ENCODE measurements at regions not wholly inside any gene's neighbourhood (a gene's known extent, or its start where the extent isn't known, plus 50 kb on each side); places are given as distances from the start of the nearest gene placed in this dataset.
"Not testable (repeated sequence)": the region's sequence is repeated elsewhere in the genome, so short reads cannot be mapped to it uniquely, and the experiment has no call there.

DNA sequence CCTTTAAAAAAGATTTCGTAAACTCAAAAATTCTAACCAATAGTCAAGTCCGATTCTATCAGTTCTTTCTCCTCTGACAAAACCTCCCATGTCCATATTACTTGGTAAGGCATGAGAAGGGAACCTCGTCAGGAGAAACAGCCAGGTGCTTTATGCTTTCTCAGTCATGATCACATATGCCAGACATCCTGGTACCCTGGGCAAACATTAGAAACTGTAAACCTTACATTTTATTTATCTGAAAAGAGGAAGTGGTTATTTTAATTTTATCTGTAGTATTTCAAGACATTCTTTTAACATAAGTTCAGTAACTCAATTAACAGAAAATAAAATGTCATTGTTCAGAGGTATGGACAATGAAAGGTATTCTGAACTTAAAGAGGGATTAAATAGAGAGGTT lies 474.8 kb upstream of the GBE1 start:
- DNase-seq: no peak

DNA sequence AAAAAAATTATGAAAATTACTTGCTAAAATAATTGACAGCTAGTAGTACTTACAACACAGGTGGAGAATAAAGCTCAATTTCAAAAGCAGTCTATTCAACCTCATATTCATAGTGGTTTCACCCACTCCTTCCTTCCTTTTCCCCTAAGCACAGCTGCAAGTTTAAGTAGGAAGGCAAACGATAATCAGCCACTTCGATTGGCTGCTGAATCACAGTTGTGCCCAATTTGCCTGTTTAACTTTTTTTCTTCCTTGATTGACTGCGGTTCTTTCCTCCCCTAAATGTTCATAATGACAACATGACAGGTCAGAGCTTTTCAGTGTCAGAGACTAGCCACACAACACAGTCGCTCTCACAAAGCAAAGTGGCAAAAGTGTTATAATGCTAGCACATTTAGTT lies 468.0 kb upstream of the GBE1 start:
- DNase-seq: no peak

DNA sequence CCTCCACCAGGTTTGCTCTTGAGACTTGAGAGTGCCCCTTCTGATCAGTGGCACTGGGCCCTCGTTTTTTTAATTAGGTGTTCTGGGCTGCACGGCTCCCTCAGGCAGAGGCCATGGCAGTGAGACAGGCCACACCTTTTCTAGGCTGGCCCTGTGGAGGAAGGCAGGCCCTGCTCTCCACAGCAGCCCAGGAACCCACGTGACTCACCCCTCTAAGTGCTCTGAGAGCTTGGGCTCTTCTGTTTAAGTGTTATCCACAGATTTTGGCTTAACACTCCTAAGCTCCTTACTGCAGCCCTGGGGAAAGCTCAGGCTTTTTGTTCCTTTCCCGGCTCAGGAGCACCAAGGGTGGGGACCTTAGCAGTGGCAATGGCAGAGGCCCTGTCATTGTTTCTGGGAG lies 463.2 kb upstream of the GBE1 start:
- no peak for DNase-seq

DNA sequence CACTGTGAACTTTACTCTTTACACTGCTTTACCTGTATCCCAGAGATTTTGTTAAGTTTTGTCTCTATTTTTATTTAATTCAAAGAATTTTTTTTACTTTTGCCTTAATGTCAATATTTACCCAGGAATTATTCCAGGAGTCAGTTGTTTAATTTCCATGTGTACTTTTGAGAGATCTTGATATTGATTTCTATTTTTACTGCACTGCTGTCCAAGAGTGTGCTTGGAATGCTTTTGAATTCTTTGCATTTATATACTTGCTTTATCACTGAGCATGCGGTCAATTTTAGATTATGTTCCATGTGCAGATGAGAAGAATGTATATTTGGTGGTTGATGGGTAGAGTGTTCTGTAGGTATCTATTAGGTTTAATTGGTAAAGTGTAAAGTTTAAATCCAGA lies 461.0 kb upstream of the GBE1 start:
- no peak for DNase-seq

DNA sequence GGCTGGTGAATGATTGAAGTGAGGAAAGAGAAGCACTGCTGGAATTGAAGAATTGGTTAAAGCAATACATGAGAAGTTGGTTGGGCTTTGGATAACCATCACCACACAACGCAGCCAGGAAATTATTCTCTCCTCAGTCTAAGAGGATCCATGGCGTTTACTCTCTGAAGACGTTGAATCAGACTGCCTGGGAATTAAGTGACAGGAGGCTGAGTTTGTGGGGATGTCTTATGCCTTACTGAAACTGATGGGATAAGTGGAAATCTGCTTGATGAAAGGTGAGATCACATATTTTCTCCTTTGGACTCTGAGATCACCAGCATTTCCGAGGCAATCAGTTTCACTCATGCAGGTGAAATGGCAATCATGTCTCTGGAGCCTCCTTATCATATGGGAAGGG lies 456.1 kb upstream of the GBE1 start:
- DNase-seq: no peak

DNA sequence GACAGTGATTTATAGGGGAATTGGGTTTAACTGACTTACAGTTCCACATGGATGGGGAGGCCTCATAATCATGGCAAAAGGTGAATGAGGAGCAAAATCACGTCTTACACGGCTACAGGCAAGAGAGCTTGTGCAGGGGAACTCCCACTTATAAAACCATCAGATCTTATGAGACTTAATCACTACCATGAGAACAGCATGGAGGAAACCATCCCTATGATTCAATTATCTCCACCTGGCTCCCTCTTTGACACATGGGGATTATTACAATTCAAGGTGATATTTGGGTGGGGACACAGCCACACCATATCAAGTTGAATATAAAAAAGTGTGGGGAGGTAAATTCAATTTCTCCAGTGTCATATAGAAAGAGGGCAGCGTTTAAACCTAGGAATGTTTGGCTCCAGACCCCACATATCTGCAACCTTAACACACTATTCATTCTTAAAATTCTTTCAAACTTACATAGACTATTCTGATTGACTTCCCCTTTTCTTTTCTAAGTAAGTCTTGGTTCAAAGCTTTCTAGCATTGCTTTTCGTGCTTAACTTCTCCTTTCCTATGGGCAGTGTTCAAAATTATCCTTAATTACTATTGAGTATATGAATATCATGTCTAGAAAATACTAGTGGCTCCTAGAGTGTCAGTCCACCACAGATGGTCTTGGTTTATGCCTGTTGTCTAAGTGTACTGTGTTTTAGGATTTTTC lies 446.7 kb upstream of the GBE1 start:
- no peak for DNase-seq

DNA sequence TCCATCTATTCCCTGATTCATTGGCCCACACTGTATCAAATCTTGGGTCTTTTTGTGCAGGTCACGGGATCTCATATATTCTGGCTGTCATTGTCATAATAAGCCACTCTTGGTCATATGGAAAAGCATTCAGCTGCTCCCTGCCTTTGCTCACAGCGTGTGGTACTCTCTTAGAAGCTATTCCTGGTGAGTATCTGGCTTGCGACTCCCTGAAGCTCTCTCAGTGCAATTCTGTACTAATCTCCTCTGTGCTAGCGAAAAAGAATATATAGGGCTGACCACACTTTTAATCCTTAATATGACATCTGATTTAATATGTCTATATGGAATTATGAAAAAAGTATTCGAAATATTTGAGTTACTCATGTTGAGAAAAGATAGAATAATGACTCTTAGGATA lies 440.8 kb upstream of the GBE1 start:
- DNase-seq: no peak

DNA sequence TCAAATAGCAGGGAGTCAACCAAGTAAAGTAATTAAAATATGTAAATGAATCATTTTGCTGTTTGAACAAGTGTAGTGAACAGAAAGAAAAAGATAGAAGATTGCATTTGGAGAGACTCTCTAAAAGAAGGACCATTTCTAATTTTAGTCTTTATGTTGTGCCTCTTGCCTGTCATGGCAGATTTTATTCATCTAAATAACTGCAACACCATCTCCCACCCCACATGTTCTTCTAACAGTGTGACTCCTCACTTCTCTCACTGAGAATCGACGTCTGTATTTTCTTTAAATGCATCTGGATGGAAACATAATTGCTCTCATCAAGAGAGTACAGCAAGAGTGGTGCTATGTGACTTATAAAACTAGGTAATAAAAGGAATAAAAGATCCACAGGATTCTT lies 439.9 kb upstream of the GBE1 start:
- DNase-seq: no peak

DNA sequence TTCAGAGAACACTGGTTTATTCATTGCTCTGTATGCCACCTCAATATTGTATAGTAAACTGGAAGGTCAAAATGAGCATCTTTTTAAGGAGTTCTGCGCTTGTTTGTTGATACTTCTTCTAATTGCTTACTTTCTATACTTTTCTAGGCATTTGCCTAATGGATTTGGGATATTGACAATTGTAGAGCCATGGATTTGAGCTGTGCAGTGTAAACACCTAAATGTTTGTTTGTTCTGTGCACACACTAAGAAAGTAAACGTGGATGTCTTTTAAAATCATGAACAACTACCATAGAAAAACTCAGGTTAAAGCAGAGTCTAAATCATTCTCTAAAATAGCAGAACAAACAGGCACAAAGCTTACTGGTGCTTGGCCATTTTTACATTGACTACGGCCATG lies 436.6 kb upstream of the GBE1 start:
- DNase-seq: no peak

DNA sequence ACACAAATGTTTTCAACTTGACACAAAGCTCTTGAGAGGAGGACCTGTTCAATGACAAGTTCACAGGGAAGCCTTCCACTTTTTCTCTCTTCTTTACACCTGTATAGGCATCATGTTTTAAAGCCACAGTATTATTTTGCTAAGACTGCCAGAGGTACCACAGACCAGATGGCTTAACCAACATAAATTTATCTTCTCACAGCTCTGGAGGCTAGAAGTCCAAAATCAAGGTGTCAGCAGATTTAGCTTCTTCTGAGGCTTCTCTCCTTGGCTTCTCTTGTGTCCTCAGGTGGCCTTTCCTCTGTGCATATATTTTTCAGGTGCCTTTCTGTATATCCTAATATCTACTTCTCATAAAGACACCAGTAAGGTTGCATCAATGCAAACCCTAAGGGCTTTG lies 435.2 kb upstream of the GBE1 start:
- no peak for DNase-seq

DNA sequence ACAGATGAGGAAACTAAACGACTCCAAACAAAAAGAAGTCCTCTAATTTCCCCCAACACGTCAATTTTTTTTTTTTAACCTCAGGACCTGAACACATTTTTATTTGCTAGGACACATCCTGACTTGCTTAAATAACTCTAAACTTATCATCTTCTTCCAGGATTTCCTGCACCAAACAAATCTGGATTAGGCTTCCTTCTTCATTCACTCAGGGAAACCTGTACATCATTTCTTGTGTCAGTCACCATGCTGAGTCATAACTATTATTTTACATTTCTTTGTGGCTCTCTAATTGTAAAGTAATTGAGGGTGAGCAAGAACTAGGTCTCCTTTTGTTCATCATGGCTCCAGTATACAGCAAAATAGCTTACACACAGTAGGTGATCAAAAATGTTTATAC lies 433.4 kb upstream of the GBE1 start:
- no peak for DNase-seq

DNA sequence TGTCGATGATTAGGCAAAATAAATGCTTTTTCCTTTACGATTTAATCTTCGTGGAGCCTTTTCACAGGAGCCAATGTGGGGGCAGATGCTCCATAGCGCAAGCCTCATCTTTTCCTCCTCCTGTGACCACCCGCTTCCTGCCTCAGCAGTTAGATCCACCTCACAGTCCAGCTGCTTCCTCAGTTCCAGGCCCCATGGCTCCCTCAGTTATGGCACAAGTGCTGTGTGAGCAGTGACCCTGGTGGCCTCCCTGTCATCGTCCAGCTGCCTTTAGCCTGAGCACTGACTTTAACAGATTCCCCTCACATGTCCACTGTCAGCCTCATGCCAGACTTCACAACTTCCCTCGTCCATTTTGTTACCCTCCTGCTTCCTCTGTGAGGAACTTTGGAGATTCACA lies 424.6 kb upstream of the GBE1 start:
- DNase-seq: no peak

DNA sequence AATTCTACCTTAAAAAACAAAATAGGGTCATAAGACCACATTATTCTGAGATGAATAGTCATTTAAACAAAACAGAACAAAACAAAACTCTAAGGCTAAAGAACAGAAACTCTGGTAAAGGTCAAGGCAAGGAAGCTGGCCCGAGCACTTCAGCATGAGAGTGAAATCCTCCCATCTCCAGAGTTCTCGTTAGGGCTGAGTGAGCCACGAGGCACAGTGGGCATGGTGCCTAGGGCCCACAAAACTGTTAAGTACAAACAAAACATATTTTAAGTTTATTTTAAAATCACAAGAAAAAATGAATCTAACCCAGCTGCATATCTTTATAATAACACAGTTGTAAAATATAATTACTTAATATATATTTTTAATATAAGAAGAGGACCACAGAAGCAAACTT lies 417.8 kb upstream of the GBE1 start:
- no peak for DNase-seq

DNA sequence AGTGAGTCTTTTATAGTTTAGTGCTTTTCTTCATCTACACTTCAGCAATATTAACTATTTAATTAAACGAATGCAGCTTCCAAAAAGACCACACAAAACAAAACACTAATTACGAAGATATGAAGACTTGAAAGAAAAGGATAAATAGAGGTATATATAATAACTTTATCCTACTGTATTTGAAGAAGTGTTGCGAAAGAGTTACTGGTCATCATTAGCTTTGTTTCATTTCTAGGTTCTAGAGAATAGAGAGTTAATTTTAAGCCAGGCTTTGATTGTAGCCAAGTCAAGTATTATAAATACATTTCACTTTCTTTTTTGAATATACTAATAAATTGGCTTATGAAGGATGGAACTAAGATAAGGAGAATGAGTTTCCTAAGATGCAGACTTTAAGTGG lies 416.8 kb upstream of the GBE1 start:
- DNase-seq: no peak

DNA sequence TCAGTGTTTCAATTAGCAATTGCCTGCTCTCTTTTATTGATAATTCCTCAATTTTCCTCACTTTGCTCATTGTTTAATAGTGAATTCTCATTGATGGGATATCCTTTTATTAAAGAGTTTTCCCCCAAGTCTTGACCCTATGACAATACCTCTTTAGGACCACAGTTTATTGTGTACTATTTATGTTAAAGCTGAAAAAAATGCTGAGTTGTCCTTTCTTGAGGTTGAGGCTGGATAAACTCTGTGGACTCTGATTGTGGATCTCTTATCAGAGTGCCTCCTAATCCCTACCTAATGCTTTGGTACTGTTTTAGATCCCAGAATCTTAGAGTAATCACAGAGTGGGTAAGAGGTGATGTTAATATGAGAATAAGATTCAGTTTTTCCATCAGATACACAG lies 416.3 kb upstream of the GBE1 start:
- DNase-seq: no peak

DNA sequence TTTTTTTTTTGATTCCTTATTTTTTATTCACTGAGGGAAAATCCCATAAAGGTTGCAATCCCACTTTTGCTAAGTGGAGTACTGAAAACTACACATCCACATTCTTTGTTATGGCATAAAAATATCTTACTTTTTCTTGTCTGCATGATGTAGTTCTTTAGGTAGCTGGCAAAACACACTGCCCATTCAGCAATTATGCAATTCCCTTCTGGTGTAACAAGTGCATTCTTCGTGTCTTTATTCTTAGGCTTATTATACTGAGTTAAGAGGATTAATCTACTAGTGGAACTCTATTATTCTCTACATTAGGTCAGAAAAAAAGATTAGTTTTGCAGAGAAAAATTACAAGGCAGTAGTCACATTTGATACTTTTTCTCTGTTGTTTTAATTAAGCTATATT lies 403.8 kb upstream of the GBE1 start:
- no peak for DNase-seq

DNA sequence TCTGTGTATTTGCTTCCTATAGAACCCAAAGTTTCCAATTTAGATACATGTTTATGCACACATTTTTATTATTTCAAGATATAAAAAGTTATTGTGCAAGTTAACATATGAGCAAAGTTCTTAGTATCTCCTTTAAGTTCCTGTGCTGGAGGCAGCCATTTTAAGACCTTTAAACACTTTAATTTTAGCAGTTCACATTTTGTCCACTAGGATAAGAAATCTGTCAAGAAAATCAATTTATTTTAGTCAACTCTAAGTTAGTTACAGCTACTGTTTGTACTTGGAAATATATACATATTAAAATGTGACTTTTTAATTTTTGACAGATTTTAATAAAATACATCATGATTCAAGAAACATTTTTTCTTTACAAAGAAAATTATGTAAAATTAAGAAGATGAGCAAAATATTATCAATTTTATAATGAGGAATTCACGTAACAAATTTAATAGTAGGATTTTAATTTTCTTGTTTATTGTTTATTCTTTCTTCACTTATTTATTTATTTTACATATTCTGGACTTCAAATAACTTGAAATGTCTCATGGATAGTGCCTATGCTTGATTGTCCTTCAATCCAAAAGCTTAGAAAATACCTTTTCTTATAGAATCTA lies 402.6 kb upstream of the GBE1 start:
- DNase-seq: no peak

DNA sequence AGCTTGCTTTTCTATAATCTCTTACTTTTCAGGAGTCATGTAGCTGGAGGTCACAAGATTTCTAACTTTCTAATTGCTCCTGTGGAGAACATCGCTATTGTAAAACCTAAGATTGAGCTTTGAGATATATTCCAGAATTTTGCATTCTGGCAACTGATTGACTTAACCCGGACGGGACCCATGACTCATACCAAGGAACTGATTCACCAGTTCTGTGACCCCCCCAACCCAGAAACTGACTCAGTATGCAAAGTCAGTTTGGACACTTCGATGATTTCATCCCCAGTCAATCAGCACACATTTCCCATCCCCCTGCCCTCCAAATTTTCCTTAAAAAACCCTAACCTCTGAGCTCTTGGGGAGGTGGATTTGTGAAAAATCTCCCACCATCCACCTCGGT lies 396.5 kb upstream of the GBE1 start:
- DNase-seq: no peak

DNA sequence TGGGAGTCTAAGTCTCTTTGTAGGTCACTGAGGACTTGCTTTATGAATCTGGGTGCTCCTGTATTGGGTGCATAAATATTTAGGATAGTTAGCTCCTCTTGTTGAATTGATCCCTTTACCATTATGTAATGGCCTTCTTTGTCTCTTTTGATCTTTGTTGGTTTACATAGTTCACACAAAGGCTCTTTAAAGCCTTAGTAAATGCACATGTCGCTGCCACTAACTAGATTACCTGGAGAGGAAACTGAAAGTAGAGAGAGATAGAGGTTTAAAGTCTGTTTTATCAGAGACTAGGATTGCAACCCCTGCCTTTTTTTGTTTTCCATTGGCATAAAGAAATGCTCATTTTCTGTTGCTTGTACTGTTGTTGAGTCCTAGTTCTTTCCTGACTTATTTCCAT lies 392.4 kb upstream of the GBE1 start:
- DNase-seq: not testable (repeated sequence)

DNA sequence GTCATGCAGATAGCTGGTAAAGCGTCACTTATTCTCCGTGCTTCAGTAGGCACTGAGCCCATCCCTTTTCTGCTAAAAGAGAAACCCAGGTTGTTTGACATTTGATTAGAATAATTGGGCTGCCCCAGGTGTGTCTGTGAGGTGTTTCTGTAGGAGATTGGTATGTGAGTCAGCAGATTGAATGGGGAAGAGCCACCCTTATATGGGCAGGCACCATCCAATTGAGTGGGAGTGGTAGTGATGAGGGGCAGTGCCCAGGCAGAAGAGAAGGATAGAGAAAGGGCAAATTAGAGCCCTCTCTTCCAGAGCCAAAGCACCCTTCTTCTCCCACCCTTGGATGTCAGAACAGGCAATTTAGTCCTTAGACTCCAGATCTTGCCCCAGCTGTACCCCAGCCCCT lies 384.3 kb upstream of the GBE1 start:
- DNase-seq: no peak

DNA sequence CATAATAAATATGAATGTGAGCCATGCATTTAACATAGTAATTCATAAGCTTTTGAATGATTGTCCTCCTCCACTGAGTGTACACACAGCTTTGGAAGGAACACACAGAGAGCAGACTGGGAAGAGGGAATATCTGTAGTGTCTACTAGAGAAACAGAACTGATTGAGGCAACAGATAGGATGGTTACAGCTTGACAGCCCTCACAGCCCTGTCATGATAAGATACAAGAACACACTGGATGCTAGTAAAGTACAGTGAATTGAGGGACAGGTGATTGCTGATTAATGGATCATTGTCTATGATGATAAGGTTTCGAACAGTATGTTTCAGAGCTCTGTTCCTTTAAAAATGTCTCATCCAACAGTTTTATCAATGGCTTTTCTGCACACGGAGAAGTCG lies 383.4 kb upstream of the GBE1 start:
- no peak for DNase-seq

DNA sequence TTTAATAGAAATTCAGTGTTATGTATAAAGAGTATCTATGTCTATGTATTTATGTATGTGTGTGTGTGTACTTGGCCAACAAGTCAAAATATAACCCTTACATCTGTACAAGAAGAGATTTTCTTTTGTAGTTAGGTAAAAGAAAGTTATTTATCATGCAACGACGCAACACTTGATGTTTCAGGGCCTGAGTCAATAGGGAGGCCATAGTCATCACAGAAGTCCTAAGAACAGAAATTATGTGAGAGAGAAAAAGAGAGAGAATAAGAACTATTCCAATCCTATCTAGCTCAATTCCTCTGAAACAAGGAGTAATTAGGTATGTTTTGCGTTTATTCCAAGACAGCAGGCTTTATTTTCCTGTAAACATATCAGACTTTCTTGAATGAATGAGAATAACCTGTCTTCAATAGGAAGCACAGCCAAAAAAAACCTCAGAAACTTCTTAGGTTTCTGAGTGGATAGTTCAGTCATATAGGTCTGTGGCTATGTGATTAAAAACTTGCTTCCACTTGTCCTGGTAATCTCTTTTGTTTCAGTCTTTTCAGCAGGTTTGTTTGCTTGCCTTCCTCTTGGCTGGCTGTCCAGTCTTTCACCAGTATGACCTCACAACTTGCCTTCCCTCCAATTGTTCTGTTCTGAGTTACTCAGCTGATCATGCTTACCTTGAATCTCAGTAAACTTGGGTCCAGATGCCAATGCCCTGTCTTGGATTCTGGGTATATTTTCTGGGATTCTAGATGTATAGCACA lies 382.4 kb upstream of the GBE1 start:
- no peak for DNase-seq

DNA sequence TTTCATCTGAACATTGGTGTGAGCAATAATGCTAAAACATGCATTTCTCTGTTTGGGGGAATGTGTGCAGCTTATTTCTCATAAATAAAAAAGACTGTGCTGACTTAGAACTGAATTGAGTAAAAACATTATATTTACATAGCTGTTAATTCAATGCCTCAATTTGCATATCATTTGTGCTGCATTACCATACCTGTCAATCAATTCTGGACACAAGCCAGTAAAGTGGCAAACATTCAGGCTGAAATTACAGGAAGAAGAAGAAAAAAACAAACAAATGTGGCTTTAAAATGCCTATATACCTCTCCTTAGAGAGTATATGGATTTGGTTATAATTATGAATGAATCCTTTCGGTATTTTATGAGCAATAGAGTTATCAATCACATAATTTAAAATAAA lies 380.1 kb upstream of the GBE1 start:
- no peak for DNase-seq

DNA sequence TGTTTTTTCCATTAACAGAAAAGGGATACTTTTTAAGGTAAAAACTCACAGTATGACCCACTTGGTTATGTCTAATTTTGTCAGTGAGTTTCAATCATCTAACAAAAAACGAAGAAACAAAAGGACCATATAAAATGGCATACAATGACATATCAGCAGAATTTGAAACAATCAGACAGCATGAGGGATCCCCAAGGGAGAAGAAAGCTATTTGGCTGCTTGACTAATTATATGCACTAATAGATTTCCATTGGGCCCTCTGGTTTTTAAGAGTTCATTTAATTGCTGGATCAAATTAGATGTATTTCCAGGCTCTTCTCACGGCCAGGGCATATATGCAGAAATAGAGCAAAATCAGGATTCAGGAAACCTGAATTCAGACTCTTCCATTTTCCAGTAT lies 376.4 kb upstream of the GBE1 start:
- DNase-seq: no peak

DNA sequence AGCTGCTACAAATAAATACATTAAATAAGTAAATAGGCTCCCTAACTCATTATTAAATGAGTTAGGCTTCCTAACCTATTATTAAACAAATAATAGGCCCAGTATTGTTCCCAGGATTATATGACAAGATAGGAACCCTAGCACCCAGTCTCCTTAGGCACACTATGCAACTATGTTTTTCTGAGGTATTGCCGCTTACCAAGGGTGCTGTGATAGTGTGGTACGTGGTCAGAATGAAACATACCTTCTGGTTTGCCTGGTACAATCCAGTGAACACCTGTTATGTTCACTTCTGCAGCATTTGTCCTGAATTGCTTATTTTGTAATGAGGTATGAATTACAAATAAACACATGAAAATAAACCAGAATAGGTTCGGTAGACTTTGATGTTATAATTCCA lies 375.6 kb upstream of the GBE1 start:
- DNase-seq: no peak
